MG63 (cell line): ENCODE measurements at regions not wholly inside any gene's neighbourhood (a gene's known extent, or its start where the extent isn't known, plus 50 kb on each side); places are given as distances from the start of the nearest gene placed in this dataset.
"Not testable (repeated sequence)": the region's sequence is repeated elsewhere in the genome, so short reads cannot be mapped to it uniquely, and the experiment has no call there.

ENCODE experiments used
- DNase-seq: peaks from one replicate; pipeline ENCODE4 v3.0.0-alpha.2; 2020
- H3K27me3 ChIP-seq: fragments of 250-450 bp; sonication (Bioruptor Pico); 2 replicates; pipeline ENCODE4 v1.5.1; 2020; ENCODE audit warnings: mild to moderate bottlenecking, moderate library complexity
- H3K36me3 ChIP-seq: fragments of 250-450 bp; sonication (Bioruptor Pico); 2 replicates; pipeline ENCODE4 v1.5.1; 2020; ENCODE audit warnings: mild to moderate bottlenecking, moderate library complexity
- H3K4me3 ChIP-seq: fragments of 250-450 bp; sonication (Bioruptor Pico); 2 replicates; pipeline ENCODE4 v1.5.1; 2020; ENCODE audit warnings: mild to moderate bottlenecking, moderate library complexity
- H3K9me3 ChIP-seq: fragments of 250-450 bp; sonication (Bioruptor Pico); 2 replicates; pipeline ENCODE4 v1.5.1; 2020; ENCODE audit warnings: mild to moderate bottlenecking, moderate library complexity

DNA sequence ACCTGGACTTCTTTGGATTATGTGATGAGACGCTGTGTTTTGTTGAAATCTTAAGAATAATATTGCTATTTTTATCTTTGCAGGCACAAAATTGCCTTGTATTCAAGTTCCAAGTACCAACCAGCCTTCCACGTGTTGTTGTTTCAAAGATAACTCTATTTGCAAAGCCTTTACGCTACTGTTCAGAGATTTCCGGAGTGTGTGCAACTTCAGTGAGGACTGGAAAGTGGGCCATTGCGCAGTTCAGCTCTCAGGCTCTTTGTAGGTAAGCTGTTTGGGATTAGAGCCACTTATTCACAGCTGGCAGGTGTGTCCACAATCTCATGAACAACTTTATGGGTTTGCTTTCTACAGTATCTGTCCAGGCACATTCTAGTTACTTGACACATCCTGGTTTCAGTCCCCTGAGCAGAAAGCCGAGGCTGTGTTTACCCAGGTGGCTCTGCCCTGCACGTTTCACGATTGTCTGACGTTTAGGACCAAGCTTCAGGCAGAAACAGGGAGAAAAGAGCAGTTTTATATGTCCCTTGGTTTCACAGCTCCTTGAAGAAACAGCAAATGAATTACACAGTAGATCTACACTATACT is 520.3 kb downstream of the PRIM2 start:
- H3K4me3 ChIP-seq, H3K9me3 ChIP-seq, H3K27me3 ChIP-seq, DNase-seq, H3K36me3 ChIP-seq: not testable (repeated sequence)

GRCh38 chr6:57841551-57841950 is 524.1 kb downstream of the PRIM2 start:
- not testable (repeated sequence) for H3K36me3 ChIP-seq, DNase-seq, H3K27me3 ChIP-seq, H3K9me3 ChIP-seq, H3K4me3 ChIP-seq

- peak; percentile 16 for DNase-seq
- not testable (repeated sequence) for H3K27me3 ChIP-seq, H3K4me3 ChIP-seq, H3K9me3 ChIP-seq, H3K36me3 ChIP-seq
Observed at GRCh38 chr6:57853745-57854407, 536.4 kb downstream of the PRIM2 start.

DNA sequence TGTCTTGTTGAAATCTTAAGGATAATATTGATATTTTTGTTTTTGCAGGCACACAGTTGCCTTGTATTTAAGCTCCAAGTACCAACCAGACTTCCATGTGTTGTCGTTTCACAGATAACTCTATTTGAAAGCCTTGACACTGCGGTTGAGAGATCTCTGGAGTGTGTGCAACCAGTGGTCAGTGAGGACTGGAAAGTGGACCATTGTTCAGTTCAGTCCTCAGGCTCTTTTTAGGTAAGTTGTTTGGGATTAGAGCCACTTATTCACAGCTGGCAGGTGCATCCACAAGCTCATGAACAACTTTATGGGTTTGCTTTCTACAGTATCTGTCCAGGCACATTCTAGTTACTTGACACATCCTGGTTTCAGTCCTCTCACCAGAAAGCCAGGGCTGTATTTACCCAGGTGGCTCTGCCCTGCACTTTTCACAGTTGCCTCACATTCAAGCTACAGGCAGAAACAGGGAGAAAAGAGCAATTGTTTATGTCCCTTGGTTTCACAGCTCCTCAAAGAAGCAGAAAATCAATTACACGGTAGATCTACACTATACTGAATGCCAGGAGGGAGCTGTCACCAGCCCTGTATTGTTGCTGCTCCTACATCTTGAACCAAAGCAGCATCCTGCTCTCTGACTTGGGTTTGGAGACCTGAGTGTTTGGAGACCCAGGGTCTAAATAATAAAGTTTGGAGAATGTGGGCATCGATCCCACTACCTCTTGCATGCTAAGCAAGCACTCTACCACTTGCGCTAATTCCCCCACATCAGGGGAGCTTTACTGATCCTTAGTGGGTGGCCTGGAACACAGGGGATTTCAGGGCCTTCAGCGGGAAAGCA is 543.3 kb downstream of the PRIM2 start:
- DNase-seq, H3K4me3 ChIP-seq, H3K27me3 ChIP-seq, H3K9me3 ChIP-seq, H3K36me3 ChIP-seq: not testable (repeated sequence)

- DNase-seq, H3K4me3 ChIP-seq, H3K36me3 ChIP-seq, H3K27me3 ChIP-seq, H3K9me3 ChIP-seq: not testable (repeated sequence)
Observed at GRCh38 chr6:57870083-57870482, 552.7 kb downstream of the PRIM2 start.

- not testable (repeated sequence) for H3K9me3 ChIP-seq, DNase-seq, H3K4me3 ChIP-seq, H3K27me3 ChIP-seq, H3K36me3 ChIP-seq
Observed at GRCh38 chr6:57873424-57873823, 556.0 kb downstream of the PRIM2 start.

DNA sequence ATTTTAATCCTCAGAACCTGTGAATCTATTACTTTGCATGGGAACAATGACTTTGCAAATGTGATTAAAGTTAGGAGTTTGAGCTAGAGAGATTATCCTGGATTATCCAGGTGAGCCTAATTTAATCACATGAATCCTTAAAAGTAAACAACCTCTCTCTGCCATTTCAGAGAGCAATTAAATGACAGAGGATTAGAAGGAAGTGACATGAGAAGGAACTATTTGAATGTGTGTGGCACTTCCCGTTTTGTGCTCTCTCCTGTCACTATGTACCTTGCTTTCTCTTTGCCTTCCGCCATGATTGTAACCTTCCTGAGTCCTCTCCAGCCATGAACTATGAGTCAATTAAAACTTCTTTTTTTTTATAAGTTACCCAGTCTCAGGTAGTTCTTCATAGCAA is 559.2 kb downstream of the PRIM2 start:
- not testable (repeated sequence) for H3K36me3 ChIP-seq, H3K27me3 ChIP-seq, H3K4me3 ChIP-seq, H3K9me3 ChIP-seq, DNase-seq

- not testable (repeated sequence) for H3K27me3 ChIP-seq, H3K36me3 ChIP-seq, H3K4me3 ChIP-seq, DNase-seq, H3K9me3 ChIP-seq
Observed at GRCh38 chr6:57877729-57878128, 560.3 kb downstream of the PRIM2 start.

DNA sequence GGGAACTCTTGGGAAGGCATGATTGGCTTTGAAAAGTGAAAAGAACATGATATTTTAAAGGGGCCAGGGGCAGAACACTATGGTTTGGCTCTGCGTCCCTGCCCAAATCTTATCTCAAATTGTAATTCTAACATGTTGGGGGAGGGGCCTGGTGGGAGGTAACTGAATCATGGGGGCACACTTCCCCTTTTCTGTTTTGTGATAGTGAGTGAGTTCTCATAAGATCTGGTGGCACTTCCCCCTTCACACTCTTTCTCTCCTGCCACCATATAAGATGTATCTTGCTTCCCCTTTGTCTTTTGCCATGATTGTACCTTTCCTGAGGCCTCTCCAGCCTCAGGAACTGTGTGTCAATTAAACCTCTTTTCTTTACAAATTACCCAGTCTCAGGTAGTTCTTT is 561.4 kb downstream of the PRIM2 start:
- not testable (repeated sequence) for DNase-seq

DNA sequence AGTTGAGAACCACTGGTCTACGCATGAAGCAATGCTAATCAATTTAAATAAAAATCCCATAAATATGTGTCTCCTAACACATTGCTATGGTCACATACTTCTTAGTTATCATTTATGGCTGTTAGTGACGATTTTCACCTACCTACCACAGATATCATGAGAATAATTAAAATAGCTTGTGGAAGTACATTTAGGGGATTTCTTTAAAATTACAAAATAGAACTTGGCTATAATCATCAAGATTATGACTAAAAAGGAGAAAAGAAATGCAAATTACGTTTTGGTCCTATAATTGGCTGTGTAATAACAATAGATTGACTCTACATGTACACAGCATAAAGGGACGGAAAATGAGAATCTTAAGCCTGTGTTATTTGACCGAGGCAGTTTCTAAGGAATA is 581.4 kb downstream of the PRIM2 start:
- H3K36me3 ChIP-seq, H3K27me3 ChIP-seq, H3K9me3 ChIP-seq, DNase-seq, H3K4me3 ChIP-seq: not testable (repeated sequence)

More for the DNA sequence above, 561.4 kb downstream of the PRIM2 start:
- not testable (repeated sequence) for H3K36me3 ChIP-seq, H3K9me3 ChIP-seq, H3K4me3 ChIP-seq, H3K27me3 ChIP-seq

GRCh38 chr6:57900687-57901399 is 583.4 kb downstream of the PRIM2 start:
- H3K36me3 ChIP-seq, H3K4me3 ChIP-seq, DNase-seq, H3K9me3 ChIP-seq, H3K27me3 ChIP-seq: not testable (repeated sequence)

GRCh38 chr6:57901445-57901844 is 584.0 kb downstream of the PRIM2 start:
- H3K9me3 ChIP-seq, H3K27me3 ChIP-seq, H3K4me3 ChIP-seq, DNase-seq, H3K36me3 ChIP-seq: not testable (repeated sequence)

GRCh38 chr6:57904356-57904755 is 586.9 kb downstream of the PRIM2 start:
- H3K9me3 ChIP-seq, H3K27me3 ChIP-seq, H3K36me3 ChIP-seq, DNase-seq, H3K4me3 ChIP-seq: not testable (repeated sequence)

DNA sequence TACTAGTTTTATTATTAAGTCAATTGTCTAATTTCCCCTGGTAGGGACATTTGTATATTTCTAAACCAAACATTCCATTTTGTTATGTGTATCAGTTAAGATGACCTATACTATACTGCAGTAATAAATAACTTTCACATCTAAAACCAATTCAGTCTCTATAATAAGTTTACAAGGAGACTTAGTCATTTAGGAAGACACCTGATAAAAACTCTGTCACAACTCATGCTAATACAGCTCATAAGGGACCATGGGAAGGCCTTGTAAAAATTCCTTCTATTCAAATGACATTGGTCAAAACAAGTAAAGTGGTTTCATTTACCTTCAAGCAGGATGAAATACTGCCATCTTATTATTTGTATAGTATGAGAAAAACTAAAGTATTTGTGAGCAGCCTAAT is 597.9 kb downstream of the PRIM2 start:
- H3K9me3 ChIP-seq, DNase-seq, H3K36me3 ChIP-seq, H3K4me3 ChIP-seq, H3K27me3 ChIP-seq: not testable (repeated sequence)

DNA sequence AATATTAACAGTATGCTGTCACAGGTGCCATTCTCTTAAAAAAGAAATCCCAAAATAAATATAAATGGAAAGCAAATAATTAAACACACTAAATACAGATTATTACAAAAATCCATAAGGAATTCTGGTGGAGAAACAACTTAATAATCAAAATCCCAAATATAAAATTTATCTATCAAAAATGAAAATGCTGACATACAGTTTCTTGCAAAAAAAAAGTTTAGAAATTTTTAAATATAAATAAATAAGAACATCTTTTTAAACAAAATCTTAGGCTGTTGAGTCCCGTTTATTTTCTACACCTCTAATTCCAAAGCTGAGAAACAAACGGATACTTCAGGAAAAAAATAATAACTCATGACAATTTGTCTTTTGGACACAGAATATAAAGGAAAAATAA is 625.5 kb downstream of the PRIM2 start:
- not testable (repeated sequence) for H3K4me3 ChIP-seq, DNase-seq, H3K36me3 ChIP-seq, H3K27me3 ChIP-seq, H3K9me3 ChIP-seq

GRCh38 chr6:57946084-57946768 is 628.8 kb downstream of the PRIM2 start:
- H3K27me3 ChIP-seq, result not testable (repeated sequence)

DNA sequence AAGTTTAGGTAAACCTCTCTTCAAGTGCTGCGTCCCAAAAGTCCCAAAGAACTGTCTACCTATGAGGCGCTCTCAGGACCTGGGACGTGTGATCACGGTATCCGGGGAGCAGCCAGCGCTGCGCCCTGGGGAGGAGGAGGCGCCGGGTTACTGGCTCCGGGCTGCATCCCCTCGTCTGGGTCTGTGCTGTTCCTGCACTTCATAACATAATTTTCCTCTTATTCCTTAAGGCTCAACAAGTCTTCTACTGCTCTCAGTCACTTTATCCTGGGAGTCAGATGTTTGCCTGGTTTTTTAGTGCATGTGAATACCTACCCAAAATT is 629.3 kb downstream of the PRIM2 start:
- not testable (repeated sequence) for H3K36me3 ChIP-seq, DNase-seq, H3K9me3 ChIP-seq, H3K4me3 ChIP-seq, H3K27me3 ChIP-seq

More at GRCh38 chr6:57946084-57946768, 628.8 kb downstream of the PRIM2 start:
- not testable (repeated sequence) for DNase-seq, H3K4me3 ChIP-seq, H3K9me3 ChIP-seq, H3K36me3 ChIP-seq
